Gastroesophageal sphincter (tissue), 4 donors: ENCODE measurements at regions not wholly inside any gene's neighbourhood (a gene's known extent, or its start where the extent isn't known, plus 50 kb on each side); places are given as distances from the start of the nearest gene placed in this dataset.

Experiments used
- ATAC-seq: fragments of 150-250 bp; one replicate; pipeline ENCODE4 v1.9.1; 2016; ENCODE audit warnings: mild to moderate bottlenecking, moderate library complexity
- H3K27ac ChIP-seq, 4 donors: fragments of 200-600 bp; sonication (generic) in 3 of 4; 1 replicate in 3 of 4; 2 replicates in 1 of 4; pipeline ENCODE4 v1.5.1; 2016 to 2019
- H3K27me3 ChIP-seq: fragments of 200-600 bp; sonication (generic); one replicate; pipeline ENCODE4 v1.5.1; 2019
- H3K36me3 ChIP-seq, 2 donors: fragments of 200-600 bp; sonication (generic); one replicate each; pipeline ENCODE4 v1.5.1; 2019; ENCODE audit warnings: control low read depth in 1 of 2
- H3K4me1 ChIP-seq, 3 donors: fragments of 200-600 bp; sonication (generic); 1 replicate in 2 of 3; 2 replicates in 1 of 3; pipeline ENCODE4 v1.5.1; 2016 to 2019; ENCODE audit warnings: control low read depth in 2 of 3
- H3K4me3 ChIP-seq, 2 donors: fragments of 200-600 bp; sonication (generic); one replicate each; pipeline ENCODE4 v1.5.1; 2019; ENCODE audit warnings: mild to moderate bottlenecking in 1 of 2, moderate library complexity in 1 of 2
- H3K9me3 ChIP-seq, 3 donors: fragments of 200-600 bp; sonication (generic); one replicate each; pipeline ENCODE4 v1.5.1; 2017 to 2019; ENCODE audit warnings: control low read depth in 2 of 3
- CTCF ChIP-seq, 4 experiments: fragments of 200-600 bp in 2 of 4; fragments of 450-650 bp in 2 of 4; sonication (generic) in 1 of 4; IDR thresholded peaks; one replicate each; pipeline ENCODE4 v1.5.1; 2017 to 2019; ENCODE audit warnings: antibody characterized with exemption in 4 of 4, mild to moderate bottlenecking in 2 of 4, moderate library complexity in 2 of 4
- EP300 ChIP-seq: sonication (generic); formaldehyde crosslinking; IDR thresholded peaks from one replicate; pipeline ENCODE4 v1.6.1; 2017; ENCODE audit warnings: antibody characterized with exemption, mild to moderate bottlenecking
- POLR2A ChIP-seq, 2 donors: fragments of 450-650 bp; IDR thresholded peaks; one replicate each; pipeline ENCODE4 v1.6.1; 2017; ENCODE audit warnings: antibody characterized with exemption in 2 of 2, mild to moderate bottlenecking in 2 of 2, moderate library complexity in 1 of 2
- POLR2AphosphoS5 ChIP-seq: sonication (generic); formaldehyde crosslinking; IDR thresholded peaks from one replicate; pipeline ENCODE4 v1.6.1; 2017; ENCODE audit warnings: antibody characterized with exemption
- WGBS, 2 donors: methylation state at CpG; one replicate each; pipeline ENCODE4 v1.1.5; 2018; ENCODE audit warnings: low coverage in 1 of 2; 5-methylcytosine and 5-hydroxymethylcytosine counted together

GRCh38 chr9:119611565-119611964 lies 242.3 kb upstream of the BRINP1 start:
- 100% methylated on average over 1 of the region's 1 CpG; no CpG with 5 or more reads in 1 of the 2 donors for WGBS, 2 donors
- Histone ChIP-seq H3K36me3 (no peaks in the 10 kb centered on the region), H3K27me3 (no peaks in the 10 kb centered on the region), H3K4me1 (no peaks in the 10 kb centered on the region), H3K4me3 (no peak overlapping the region), H3K27ac (no peak overlapping the region), H3K9me3 (no peaks in the 10 kb centered on the region)
- no peak for ATAC-seq
- TF ChIP-seq POLR2A (IDR thresholded peaks at IDR 0.05) (no peak), POLR2AphosphoS5 (no peak), CTCF (IDR thresholded peaks at IDR 0.05) (no peak), EP300 (no peak)

- H3K27me3 ChIP-seq = no peaks in the 10 kb centered on the region
- 92 to 100% methylated on average over 1 to 2 of the region's 2 CpGs for WGBS, 2 donors
- H3K4me3 ChIP-seq = no peak overlapping the region
- H3K9me3 ChIP-seq = no peaks in the 10 kb centered on the region
- no peak overlapping the region for H3K27ac ChIP-seq
- H3K36me3 ChIP-seq = no peaks in the 10 kb centered on the region
- no peak for ATAC-seq
- H3K4me1 ChIP-seq = no peaks in the 10 kb centered on the region
- TF ChIP-seq POLR2A (IDR thresholded peaks at IDR 0.05) (no peak), POLR2AphosphoS5 (no peak), CTCF (IDR thresholded peaks at IDR 0.05) (no peak), EP300 (no peak)
Observed at GRCh38 chr9:119609277-119609971, 240.2 kb upstream of the BRINP1 start.

- no peak for ATAC-seq
Observed at GRCh38 chr9:119601632-119602031, 232.4 kb upstream of the BRINP1 start.

GRCh38 chr9:119597499-119597898 lies 228.3 kb upstream of the BRINP1 start:
- H3K4me1 ChIP-seq = no peaks in the 10 kb centered on the region

More at GRCh38 chr9:119601632-119602031, 232.4 kb upstream of the BRINP1 start:
- H3K27ac ChIP-seq = no peak overlapping the region
- H3K4me3 ChIP-seq = no peak overlapping the region
- TF ChIP-seq POLR2A (IDR thresholded peaks at IDR 0.05) (no peak), POLR2AphosphoS5 (no peak), CTCF (IDR thresholded peaks at IDR 0.05) (no peak), EP300 (no peak)
- no peaks in the 10 kb centered on the region for H3K9me3 ChIP-seq
- no peaks in the 10 kb centered on the region for H3K27me3 ChIP-seq
- H3K36me3 ChIP-seq = no peaks in the 10 kb centered on the region
- no peaks in the 10 kb centered on the region for H3K4me1 ChIP-seq

More at GRCh38 chr9:119597499-119597898, 228.3 kb upstream of the BRINP1 start:
- Histone ChIP-seq H3K27me3 (no peaks in the 10 kb centered on the region), H3K4me3 (no peak overlapping the region), H3K27ac (no peak overlapping the region), H3K36me3 (no peaks in the 10 kb centered on the region), H3K9me3 (no peaks in the 10 kb centered on the region)
- no peak for ATAC-seq
- TF ChIP-seq CTCF (IDR thresholded peaks at IDR 0.05) (no peak), POLR2A (IDR thresholded peaks at IDR 0.05) (no peak)
- WGBS, 2 donors = 29 to 48% methylated on average over 3 of the region's 3 CpGs
